Loucy (cell line): ENCODE measurements at regions not wholly inside any gene's neighbourhood (a gene's known extent, or its start where the extent isn't known, plus 50 kb on each side); places are given as distances from the start of the nearest gene placed in this dataset.

ENCODE experiments used
- EZH2phosphoT487 ChIP-seq: fragments of 200-600 bp; IDR thresholded peaks from 2 replicates; pipeline ENCODE4 v1.6.1; 2018; ENCODE audit warnings: antibody characterized with exemption, mild to moderate bottlenecking, moderate library complexity, borderline replicate concordance
- TF ChIP-seq, protein P1 (sequence below): fragments of 200-600 bp; sonication (generic); conservative IDR thresholded peaks from 2 replicates; pipeline ENCODE4 v1.5.1; 2014; ENCODE audit warnings: mild to moderate bottlenecking, antibody characterized with exemption, low read length

DNA sequence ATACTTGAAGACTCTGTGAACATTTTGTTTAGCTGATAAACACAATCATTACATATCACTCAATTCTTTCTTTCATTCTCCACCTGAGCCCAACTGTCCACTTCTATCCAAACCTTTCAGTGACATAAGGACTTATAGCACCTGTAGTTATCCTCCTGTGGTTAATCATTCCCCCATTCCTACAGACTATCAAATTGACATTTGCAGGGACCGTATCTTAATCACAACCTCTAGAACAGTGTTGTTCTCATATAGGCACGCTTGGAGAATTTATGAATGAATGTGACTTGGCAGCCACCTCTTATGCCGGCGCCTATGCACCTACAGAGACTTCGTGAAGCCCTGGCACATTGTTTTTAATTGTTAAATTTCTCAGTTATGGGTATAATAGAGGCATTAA, 83.9 kb upstream of the CXADR start:
- TF ChIP-seq, protein P1, sequence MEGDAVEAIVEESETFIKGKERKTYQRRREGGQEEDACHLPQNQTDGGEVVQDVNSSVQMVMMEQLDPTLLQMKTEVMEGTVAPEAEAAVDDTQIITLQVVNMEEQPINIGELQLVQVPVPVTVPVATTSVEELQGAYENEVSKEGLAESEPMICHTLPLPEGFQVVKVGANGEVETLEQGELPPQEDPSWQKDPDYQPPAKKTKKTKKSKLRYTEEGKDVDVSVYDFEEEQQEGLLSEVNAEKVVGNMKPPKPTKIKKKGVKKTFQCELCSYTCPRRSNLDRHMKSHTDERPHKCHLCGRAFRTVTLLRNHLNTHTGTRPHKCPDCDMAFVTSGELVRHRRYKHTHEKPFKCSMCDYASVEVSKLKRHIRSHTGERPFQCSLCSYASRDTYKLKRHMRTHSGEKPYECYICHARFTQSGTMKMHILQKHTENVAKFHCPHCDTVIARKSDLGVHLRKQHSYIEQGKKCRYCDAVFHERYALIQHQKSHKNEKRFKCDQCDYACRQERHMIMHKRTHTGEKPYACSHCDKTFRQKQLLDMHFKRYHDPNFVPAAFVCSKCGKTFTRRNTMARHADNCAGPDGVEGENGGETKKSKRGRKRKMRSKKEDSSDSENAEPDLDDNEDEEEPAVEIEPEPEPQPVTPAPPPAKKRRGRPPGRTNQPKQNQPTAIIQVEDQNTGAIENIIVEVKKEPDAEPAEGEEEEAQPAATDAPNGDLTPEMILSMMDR, result no peak
- no peak for TF ChIP-seq EZH2phosphoT487
